ENCODE measurements at regions not wholly inside any gene's neighbourhood (a gene's known extent, or its start where the extent isn't known, plus 50 kb on each side); places are given as distances from the start of the nearest gene placed in this dataset.
A peak's percentile ranks its signal among the peaks of the same experiment; 100 is the strongest.

DNA sequence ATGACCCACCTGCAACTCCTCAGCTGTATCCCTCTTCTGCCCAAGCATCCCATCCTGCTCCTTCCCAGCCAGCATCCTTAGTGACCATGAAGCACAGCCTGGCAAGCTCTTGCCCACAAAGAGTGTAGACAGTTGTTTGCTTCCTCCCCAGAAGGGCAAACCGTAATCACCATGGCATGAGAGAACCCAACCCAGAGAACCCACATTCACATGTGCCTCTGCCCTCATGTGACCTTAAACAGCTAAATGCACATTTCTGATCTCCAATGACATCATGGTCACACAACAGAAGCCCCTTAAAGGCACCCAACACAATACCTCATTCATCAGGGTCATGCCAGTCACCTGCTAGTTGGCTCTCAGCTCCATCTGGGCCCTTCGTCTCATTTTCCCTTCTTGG is 162.8 kb upstream of the CDYL start:
- DNase-seq, result no peak

DNA sequence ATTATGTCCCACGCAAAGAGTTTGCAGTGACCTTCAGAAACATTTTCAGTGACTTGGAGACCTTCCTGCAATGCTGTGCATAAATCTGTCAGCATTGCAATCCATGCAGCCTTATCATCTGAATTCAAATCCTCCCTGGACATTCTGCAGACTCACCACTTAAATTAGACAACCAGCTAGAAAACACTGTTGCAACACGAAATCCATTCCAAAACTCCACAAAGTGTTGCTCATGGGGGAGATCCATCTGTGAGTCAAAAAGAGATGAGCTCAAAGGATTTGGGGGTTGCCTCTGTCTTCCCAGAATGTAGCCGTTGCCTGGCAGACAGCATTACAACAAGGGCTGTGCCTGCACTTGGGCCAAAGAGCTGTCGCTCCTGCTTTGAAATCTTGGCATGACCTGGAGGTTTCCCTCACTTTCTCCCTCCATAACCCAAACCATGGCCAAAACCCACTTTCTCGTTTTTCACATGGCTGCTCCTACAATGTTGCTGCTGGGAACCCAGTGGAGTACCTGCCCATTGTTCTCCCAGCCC is 163.5 kb upstream of the CDYL start:
- no peak for DNase-seq

DNA sequence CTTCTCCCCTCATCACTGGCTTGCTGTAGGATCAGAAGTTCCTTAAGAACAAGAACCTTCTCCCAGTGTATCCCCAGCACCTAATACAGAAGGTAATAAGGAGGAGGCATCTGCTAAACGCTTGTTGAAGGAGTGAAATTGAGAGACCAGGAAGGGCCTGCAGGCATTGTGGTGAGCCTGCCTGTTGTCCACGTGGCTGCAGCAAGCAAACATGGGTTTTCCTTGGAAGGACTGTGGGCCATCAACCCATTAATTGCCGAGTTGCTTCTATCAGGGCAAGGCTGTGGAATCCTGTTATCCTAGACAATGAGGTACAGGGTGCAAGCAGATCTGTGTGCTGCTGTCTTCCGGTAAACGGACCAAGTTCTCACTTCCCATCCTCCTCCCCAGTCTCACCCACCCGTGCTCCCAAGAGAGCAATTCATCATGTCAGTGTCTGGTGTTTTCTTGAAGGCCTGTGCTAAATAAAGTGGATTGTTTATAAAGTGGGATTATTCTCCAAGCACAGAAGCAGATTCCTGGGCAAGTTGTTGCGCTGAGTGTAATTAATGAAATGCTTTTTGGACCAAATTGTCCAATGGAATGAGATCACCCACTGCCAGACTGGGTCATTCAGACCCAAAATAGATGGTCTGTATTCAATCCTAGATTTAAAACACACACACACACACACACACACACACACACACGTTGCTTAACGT is 164.6 kb upstream of the CDYL start:
- DNase-seq, result no peak

DNA sequence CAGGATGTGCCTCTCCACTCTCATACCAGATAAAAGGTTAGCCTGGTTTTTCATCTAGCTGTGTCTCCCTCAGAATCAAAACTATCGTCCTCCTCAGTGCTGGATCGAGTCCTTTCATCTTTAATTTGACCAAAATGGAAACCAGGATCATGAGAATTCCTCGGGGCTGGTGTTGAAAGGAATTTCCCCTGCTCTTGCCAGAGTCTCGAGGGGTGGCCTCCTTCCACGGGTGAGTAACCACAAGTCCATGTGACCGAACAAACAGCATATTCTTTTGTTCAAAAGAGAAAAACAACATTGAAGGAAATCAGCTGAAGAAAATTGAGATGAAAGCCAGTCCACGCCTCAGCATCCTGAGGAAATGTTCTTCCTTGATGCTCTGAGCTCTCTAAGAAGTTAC is 165.9 kb upstream of the CDYL start:
- DNase-seq, result no peak

DNA sequence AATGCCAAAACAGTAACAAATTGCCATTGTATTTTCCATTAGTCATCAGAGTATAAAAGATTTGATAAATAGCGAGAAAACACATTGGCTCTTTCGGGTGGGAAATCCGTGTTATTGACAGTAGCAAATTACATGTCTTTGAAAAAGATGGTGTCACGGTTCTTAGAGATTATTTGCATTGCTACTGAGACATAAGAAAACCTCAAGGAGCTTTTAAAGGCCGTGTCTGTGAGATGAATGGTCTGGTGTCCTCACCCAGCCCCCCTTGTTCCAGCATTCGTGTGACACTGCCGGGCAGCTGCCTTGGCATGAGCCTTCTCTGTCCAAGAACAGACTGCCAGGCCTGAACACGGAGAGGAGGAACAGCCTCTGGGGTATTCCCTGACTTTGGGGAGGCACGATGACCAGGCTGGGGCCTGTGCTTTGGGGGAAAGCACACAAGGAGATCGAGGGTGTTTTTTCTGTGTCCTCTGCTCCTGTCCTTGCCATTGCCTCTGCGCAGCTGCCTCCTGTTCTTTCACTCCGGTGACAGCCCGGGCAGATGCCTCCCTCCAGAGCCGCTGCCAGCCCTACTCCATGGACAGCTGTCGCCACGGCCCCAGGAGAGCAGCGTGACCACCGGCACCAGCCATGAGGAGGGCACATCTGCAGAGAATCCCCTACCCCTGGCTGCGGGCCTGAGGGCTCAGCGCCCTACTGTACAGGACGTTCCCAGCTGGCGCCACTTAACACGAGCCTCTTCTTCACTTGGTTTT is 167.7 kb upstream of the CDYL start:
- no peak for DNase-seq

DNA sequence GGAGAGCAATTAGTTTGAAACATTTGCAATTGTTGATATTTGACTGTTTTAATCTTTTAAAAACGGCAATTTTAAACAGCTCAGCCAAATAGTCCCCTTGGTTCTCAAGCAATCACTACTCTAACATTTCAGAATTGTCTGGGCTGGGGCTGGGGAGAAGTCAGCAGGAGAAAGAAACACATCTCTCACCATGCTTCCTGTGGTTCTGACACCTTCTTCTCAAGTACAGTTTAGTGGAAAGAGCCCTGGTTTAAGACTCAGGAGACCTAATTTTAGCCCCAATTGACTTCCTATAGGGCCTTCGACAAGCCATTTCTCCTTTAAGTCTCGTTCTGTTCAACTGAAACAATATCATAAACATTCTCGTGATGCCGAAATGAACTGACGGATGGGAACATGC is 168.4 kb upstream of the CDYL start:
- DNase-seq, result peak; percentile 44

DNA sequence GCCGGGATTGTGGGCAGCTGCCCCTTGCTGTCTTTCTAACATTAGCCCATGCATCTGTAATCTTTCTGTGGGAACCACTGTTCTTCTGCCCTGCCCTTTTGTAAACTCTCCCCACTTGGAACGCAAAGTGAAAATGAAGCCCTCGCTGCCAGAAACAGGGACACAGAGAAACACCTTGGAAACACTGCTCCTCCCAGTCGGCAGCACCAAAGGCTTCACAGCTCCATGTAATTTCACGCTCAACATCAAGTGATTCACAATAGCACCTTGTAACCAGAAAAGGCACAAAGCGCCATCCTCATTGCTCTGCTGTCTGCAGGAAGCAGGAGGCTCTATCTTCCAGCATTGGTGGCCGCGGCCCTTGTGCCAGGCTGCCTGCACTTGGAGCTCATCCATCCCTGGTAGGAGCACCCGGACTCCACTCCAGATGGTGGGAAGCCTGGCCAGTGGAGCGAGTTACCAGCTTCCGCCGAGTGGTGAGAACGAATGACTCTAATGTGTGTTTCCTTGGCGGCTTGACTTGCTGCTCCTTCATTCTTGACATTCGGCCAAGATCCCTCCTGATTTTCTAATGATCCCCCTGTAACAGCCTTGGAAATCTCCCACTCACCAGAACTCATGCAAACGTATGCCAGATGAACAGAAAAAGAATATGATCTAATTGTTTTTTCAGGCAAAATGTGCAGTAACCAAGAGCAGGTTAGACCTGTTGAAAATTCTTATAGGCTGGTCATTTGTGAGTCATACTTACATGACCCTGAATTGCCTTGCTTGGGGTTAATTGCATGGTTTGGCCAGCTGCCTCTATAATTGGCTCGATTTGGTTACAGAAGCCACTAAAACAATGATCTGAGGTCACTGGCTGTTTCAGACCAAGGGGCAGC is 169.1 kb upstream of the CDYL start:
- DNase-seq, result peak; percentile 70

DNA sequence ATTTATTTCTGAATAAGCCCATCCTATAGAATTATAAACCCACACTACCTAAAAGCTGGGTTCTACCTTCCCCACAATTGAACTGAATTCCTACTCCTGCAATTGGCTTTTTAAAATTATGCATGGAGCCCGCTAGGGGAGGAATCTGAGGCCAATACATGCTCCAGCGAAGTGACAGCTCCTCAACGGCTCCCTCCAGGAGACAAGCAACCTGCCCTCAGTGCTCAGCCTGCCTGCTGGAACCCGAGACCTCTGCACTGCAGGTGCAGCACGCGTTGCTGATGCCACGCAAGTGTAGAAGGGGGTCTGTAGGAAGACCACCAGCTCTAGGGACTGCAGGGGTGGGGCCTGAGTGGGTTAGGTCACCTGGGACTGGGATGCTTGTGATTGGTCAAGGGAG is 170.2 kb upstream of the CDYL start:
- DNase-seq, result no peak

DNA sequence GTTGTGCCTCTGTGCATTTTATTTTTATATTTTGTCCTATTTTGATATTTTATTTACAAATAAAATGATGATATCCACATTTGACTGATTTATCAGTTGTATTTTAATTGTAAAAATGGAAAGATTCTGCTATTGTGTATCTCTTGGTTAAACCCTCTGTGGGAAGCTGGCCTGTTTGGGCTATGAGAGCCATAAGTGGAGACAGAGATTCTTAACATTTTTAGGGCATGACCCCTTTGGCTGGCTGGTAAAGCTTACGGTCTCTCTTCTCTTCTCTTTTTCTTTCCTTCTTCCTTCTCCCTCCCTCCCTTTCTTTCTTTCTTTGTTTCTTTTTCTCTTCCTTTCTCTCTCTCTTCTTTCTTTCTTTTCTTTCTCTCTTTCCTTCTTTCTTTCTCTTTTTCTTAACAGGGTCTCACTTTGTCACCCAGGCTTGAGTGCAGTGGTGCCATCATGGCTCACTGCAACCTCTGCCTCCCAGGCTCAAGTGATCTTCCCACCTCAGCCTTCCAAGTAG is 172.3 kb upstream of the CDYL start:
- DNase-seq, result no peak

DNA sequence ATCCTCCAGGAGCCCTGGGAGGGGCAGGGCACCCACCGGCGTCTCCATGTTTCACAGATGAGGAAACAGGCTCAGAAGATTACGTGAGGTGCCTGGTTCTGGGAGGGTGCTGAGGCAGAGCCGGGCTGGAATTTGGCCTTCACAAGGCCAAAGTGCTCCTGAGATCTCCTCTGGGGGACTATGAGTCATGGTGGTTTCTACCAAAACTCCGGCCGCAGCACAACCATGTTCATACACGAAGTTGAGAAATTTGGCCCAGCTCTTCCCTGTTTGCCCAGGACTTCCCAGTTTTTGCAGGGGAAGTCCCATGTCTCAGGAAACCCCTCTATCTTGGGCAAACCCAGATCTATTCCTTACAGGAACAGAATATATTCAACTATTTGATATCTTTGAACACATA is 172.9 kb upstream of the CDYL start:
- no peak for DNase-seq

DNA sequence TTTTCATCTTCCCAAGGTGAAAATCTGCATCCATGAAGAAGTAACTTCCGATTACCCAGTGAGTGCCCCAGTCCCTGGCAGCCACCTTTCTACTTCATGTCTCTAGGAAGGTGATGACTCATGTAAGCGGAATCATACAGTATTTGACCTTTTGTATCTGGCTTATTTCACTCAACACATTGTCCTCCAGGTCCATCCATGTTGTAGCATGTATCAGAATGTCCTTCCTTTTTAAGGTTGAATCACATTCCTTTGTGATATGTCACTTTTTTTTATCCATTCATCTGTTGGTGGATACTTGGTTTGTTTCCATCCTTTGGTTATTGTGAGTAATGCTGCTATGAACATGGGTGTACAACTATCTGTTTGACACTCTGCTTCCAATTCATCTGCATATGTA is 176.3 kb upstream of the CDYL start:
- DNase-seq, result no peak

DNA sequence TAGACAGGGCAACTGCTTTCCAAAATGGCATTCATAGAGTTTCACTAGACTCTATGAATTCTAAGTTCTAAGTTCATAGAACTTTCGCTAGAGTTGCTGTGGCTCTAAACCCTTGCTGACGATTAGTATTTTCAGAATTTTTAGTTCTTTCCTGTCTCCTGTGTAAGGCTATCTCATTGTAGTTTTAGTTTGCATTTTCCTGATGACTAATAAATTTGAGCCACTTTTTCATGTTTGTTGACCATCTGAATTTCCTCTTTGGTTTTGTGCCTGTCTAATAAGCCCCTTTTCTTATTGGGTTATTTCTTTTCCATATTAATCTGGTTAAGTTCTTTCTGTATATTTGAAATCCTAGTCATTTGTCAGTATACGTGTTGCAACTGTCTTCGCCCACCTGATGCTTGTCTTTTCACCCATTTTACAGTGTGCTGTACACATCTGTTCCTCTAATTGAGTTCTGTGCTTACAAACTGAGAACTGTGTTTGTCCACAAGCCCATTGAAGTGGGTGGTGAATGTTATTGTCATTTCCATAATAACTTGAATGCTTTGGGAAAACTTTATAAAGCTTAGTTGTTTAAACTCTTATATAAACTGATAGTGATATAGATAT is 177.7 kb upstream of the CDYL start:
- no peak for DNase-seq

DNA sequence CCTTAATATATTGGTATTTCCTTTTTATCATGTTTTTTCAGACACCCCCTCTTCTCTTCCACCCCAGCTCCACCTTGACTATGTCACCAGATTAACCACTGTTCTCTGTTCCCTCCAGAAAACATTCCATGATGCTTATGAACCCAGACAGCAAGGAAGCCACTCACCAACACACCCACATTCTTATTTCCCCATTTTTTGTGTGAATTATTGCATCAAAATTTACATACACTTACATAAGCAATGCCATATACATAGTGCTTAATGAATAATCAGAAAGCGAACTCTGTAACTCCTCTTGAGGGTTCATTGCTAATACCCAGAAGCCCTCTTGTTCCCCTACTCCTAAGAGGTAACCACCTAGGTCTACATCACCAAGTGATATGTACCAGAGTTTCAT is 182.3 kb upstream of the CDYL start:
- no peak for DNase-seq

DNA sequence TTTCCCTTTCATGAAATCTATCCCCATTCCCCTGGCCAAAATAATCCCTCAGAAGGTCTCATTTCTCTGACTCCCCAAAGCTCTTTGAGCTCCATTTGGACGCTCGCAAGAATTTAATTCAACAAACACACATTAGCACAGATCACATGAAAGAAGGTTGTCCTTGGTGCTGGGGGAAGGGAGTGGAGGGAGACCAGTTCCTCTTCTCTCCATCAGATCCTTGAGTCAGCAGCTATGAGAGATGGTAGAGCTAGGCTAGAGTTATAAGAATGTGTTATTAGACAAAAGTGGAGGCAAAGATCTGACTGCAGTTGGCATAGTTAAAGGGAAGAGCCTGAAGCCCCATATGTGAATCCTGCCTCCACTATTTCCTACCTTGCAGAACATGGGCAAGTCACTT is 184.2 kb upstream of the CDYL start:
- DNase-seq, result no peak

DNA sequence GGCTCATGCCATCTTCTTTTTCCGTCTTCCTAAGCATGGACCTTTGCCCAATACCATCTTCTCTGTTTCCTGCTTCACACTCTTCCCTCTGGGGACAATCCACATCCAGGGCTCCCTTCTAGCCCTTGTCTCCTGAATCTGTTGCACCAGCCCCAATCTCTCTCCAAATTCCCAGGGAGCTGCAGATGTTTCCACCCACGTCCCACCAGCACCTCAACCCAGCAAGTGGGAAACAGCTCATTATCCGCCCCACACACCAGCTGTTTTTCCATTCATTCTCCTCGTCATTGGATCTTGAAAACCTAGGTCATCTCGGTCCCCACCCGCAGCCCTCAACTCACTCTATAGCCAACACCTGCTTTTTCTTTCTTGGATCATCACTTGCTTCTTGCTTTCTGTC is 185.0 kb upstream of the CDYL start:
- DNase-seq, result no peak

DNA sequence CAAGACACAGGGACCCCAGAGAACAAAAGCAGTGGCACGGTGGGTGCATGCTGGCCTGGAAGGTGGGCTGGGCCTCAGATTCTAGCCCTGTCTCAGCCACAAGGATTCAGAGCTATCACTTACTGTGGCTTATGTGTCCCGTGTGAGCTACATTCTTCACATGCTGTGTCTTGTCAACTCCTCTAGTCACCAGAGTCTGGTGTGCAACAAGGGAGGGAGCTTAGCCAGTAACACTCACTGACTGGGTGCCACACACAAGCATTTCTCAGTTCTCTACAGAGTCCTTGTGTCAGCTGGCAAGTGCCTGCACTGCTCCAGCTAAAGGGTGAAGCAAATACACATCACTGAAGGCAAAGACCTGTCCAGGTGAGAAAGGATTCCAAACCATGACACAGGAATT is 186.9 kb upstream of the CDYL start:
- DNase-seq, result no peak

DNA sequence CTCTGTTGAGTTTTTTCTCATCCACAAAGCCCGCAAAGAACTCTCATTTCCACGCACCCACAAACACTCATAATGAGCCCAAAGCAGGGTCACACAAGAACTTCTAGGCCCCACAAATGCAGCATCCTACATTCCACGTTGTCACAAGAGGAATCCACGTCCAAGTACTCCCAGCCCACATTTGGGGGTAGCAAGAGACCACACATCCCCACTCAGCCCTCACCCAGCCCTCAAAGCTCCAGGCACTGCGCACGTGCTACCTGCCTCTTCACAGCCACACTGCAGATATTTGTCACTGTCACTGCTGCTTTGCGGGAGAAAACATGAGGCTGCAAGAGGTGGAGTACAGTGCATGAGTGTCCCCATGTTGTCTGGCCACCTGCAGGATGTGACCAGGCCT is 187.6 kb upstream of the CDYL start:
- no peak for DNase-seq

DNA sequence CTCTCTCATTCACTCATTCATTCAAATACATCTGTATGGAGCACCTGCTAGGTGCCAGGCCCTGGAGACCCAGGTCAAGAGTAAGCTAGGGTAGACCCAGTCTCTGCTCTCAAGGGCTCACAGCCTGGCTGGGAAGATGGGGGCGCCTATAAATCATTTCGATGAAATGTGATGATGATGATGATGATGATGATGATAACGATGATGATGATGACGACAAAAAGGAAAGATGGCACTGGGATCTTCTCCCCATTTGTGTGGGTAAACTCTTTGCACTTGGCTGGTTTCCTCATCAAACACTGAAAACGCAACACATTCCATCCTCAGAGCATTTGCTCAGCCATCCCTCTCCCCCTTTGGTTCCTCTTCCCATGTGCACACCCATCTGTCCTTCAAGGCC is 188.0 kb upstream of the CDYL start:
- DNase-seq, result no peak

DNA sequence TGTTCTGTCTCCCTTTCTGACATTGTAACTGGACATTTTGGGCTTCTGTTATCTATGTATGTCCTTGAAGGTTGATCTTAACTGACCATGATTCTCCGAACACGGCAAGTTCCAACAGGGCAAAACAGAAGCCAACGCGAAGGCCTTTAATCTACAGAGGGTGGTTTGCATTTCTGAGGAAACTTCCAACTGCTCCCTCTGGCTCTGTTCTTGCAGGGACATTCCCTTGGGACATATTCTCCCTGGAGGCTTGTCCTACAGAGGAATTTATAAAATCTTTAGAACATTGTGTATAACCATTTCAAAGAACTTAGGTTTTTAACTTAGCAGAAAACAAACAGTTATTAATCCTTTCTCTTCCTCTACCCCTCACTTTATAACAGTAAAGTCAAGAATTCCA is 189.0 kb upstream of the CDYL start:
- DNase-seq, result no peak

DNA sequence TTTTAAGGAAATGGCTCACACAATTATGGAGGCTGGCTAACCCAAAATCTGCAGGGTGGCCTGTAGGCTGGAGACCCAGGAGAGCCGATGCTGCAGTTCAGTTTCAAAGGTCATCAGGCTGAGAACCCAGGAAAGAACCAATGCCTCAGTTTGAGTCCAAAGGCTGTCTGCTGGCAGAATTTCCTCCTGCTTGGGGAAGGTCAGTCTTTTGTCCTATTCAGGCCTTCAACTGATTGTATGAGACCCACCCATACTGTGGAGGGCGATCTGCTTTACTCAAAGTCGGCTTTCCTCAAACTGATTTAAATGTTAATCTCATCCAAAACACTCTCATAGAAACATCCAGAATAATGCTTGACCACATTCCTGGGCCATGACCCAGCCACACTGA is 189.7 kb upstream of the CDYL start:
- no peak for DNase-seq

DNA sequence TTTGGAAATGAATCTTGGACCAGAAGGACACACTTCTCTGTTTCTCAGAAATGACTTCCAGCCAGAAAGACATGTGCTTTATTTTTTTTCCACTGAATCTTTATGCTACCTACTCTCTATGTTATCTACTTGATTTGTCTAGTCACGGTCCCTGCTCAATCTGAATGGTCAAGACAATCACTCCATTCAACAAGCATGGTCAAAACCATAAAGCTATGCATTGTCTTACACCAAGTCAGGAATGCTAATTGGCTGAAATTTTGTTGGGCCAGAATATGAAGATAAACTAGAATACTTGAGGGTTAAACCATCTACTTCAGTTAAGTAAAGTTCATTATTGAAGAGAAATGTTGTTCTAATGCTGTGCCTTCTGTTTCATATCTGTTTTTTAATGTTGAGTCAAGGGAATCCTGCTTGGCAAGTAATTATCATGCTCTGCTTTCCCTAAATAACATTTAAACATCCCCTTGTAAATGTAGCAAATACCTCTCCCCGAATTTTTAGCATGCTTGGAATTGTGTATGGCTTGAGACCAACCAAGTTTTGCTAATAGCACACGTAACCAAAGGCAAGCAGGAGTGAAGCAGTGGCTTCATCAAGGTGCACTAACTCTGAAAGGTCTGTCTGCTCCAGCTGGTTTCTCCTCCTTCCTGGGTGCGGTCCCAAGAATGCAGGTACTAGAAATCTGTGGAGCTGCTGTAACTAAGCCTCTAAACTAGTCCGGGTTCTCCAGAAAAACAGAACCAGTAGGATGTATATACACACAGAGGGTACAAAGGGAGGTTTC is 190.3 kb upstream of the CDYL start:
- no peak for DNase-seq

DNA sequence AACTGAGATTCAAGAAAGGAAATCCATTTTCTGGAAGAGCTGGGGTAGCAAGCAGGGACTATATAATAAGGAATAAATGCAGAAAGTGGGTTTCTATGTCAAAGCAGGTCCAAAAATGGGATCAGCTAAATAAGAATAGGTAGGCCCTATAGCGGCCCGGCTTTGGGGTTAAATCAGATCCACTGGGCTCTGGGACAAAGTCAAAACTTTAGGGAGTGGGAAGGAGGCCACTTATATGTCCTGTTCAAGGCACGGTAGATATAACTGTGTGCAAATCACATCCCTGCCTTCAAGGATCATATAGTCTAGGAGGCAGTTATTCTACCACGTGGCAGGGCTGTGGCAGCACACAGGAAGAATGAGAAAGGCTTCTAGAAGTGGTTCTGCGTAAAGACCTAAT is 191.4 kb upstream of the CDYL start:
- no peak for DNase-seq

All from NCI-H146 (cell line).